Osteoblast (primary cell): ENCODE measurements at regions not wholly inside any gene's neighbourhood (a gene's known extent, or its start where the extent isn't known, plus 50 kb on each side); places are given as distances from the start of the nearest gene placed in this dataset.

ENCODE experiments used
- DNase-seq: peaks from one replicate; pipeline ENCODE4 v3.0.0; 2011; ENCODE audit warnings: low spot score, mixed read lengths; ENCODE audit not compliant: insufficient read length; ENCODE audit errors: missing footprints
- H2AFZ ChIP-seq: 2 replicates; pipeline ENCODE4 v1.6.0; 2011; ENCODE audit warnings: mild to moderate bottlenecking, low read length
- H3K27ac ChIP-seq: 2 replicates; pipeline ENCODE4 v1.5.1; 2011; ENCODE audit warnings: mild to moderate bottlenecking, low read depth, low read length, moderate library complexity
- H3K27me3 ChIP-seq: 2 replicates; pipeline ENCODE4 v1.6.0; 2012; ENCODE audit warnings: mild to moderate bottlenecking, control low read depth, inconsistent platforms, low read length, moderate library complexity; ENCODE audit not compliant: insufficient read depth
- H3K36me3 ChIP-seq: 2 replicates; pipeline ENCODE4 v1.5.1; 2011; ENCODE audit warnings: mild to moderate bottlenecking, low read length, control low read depth, moderate library complexity; ENCODE audit not compliant: insufficient read depth
- H3K4me1 ChIP-seq: 2 replicates; pipeline ENCODE4 v1.5.1; 2011; ENCODE audit warnings: mild to moderate bottlenecking, low read length, control low read depth, moderate library complexity; ENCODE audit not compliant: insufficient read depth
- H3K4me2 ChIP-seq: 2 replicates; pipeline ENCODE4 v1.6.0; 2011; ENCODE audit warnings: mild to moderate bottlenecking, low read length; ENCODE audit not compliant: insufficient read depth
- H3K4me3 ChIP-seq: fragments of 200-600 bp; sonication (generic); 3 replicates; pipeline ENCODE4 v1.5.1; 2012; ENCODE audit warnings: mild to moderate bottlenecking, low read length, inconsistent platforms; ENCODE audit not compliant: insufficient read depth
- H3K79me2 ChIP-seq: 2 replicates; pipeline ENCODE4 v1.6.0; 2012; ENCODE audit warnings: mild to moderate bottlenecking, low read length, control low read depth, inconsistent platforms; ENCODE audit not compliant: insufficient read depth
- H3K9me3 ChIP-seq: 2 replicates; pipeline ENCODE4 v1.5.1; 2011; ENCODE audit warnings: low read depth, low read length, control low read depth
- H4K20me1 ChIP-seq: 2 replicates; pipeline ENCODE4 v1.6.0; 2012; ENCODE audit warnings: mild to moderate bottlenecking, low read length, control low read depth; ENCODE audit not compliant: insufficient read depth
- TF ChIP-seq, protein P1 (sequence below): IDR thresholded peaks from 2 replicates; pipeline ENCODE4 v1.5.1; 2011; ENCODE audit warnings: mild to moderate bottlenecking, low read depth, low read length, moderate library complexity; ENCODE audit errors: extremely low read depth

DNA sequence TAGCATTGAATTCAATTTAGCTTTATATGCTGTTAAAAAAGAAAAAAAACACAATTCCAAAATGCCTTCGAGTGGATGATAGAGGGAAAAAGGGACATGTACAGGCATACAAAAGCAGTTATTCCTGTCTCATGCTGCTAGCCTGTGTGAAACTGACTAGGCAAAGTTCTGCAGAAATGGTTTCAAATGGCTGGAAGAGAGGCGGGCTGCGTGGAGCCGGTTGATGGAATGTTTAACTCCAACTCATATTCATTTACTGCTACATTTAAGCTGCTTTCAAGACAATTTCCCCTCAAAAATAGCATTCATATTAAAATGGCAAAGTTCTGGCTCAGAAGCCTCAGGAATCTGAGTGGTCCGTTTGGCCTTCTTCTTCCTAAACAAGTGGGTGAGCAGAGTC lies 143.8 kb upstream of the PPARGC1A start:
- H3K4me2 ChIP-seq: no peak overlapping the region
- H4K20me1 ChIP-seq: no peaks in the 10 kb centered on the region
- TF ChIP-seq, protein P1, sequence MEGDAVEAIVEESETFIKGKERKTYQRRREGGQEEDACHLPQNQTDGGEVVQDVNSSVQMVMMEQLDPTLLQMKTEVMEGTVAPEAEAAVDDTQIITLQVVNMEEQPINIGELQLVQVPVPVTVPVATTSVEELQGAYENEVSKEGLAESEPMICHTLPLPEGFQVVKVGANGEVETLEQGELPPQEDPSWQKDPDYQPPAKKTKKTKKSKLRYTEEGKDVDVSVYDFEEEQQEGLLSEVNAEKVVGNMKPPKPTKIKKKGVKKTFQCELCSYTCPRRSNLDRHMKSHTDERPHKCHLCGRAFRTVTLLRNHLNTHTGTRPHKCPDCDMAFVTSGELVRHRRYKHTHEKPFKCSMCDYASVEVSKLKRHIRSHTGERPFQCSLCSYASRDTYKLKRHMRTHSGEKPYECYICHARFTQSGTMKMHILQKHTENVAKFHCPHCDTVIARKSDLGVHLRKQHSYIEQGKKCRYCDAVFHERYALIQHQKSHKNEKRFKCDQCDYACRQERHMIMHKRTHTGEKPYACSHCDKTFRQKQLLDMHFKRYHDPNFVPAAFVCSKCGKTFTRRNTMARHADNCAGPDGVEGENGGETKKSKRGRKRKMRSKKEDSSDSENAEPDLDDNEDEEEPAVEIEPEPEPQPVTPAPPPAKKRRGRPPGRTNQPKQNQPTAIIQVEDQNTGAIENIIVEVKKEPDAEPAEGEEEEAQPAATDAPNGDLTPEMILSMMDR: no peak
- no peaks in the 10 kb centered on the region for H3K79me2 ChIP-seq
- H3K27ac ChIP-seq: no peak overlapping the region
- no peak overlapping the region for H3K4me3 ChIP-seq
- H3K4me1 ChIP-seq: no peaks in the 10 kb centered on the region
- no peak overlapping the region for H2AFZ ChIP-seq
- DNase-seq: no peak
- no peaks in the 10 kb centered on the region for H3K36me3 ChIP-seq
- H3K9me3 ChIP-seq: no peaks in the 10 kb centered on the region
- peaks cover 3% of the 10 kb centered on the region for H3K27me3 ChIP-seq

DNA sequence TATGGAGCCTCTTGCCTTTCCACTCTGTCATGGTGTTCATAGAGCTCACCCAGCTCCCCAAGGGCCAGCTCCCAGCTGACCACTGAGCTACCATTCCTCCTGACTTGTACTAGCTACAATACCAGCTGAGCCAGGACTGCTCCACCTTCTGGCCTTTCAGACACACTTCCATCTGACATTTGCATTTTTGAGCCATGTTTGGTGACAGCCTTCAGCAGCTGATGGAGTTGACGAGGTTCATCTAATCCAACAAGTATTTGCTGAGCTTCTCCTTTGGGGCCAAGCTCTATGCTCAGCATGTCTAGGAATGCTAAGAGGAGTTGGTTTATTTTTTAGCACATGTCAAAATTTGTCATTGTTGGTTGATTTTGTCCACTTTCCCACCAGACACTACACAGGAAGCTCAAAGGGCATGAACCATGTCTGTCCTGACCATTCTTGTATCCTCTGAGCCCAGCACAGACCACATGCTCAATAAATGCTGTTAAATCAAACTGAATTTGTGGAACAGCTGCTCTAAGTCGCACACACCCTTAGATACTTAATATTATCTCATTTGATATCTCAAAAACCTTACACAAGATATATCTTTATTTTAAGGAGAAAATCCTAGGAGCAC lies 142.6 kb upstream of the PPARGC1A start:
- Histone ChIP-seq H3K9me3 (no peaks in the 10 kb centered on the region), H3K27ac (no peak overlapping the region), H2AFZ (no peak overlapping the region), H3K36me3 (no peaks in the 10 kb centered on the region), H3K27me3 (peaks cover 3% of the 10 kb centered on the region), H4K20me1 (no peaks in the 10 kb centered on the region), H3K79me2 (no peaks in the 10 kb centered on the region), H3K4me1 (no peaks in the 10 kb centered on the region), H3K4me3 (no peak overlapping the region), H3K4me2 (no peak overlapping the region)
- no peak for DNase-seq
- TF ChIP-seq, protein P1: peak; percentile 31

DNA sequence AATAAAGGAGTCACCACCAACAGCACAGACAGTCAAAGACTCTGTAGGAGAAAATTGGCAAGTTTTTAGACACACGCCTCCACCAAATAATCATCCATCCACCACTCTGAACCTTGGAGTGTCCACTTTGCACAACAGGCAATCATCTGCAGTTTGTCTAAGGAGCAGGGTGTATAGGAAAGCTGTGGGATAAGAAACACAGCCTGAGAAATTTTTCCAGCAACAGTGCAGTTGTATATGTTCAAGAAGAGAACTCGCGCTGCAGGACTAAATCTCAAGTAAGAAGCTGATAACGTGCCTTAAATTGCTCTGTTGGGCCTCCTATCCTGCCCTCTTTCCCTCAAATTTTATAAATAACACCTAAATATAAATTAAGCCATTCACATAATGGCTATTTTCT lies 136.7 kb upstream of the PPARGC1A start:
- H3K27me3 ChIP-seq: peaks cover 3% of the 10 kb centered on the region
- no peak overlapping the region for H2AFZ ChIP-seq
- TF ChIP-seq, protein P1: no peak

GRCh38 chr4:24024605-24025004 lies 134.8 kb upstream of the PPARGC1A start:
- no peak for DNase-seq
- TF ChIP-seq, protein P1: no peak
- no peaks in the 10 kb centered on the region for H4K20me1 ChIP-seq
- H3K9me3 ChIP-seq: no peaks in the 10 kb centered on the region
- no peaks in the 10 kb centered on the region for H3K79me2 ChIP-seq
- no peaks in the 10 kb centered on the region for H3K36me3 ChIP-seq
- H3K27me3 ChIP-seq: peaks cover under 1% of the 10 kb centered on the region
- no peak overlapping the region for H3K4me2 ChIP-seq
- no peak overlapping the region for H3K27ac ChIP-seq
- no peak overlapping the region for H2AFZ ChIP-seq
- no peaks in the 10 kb centered on the region for H3K4me1 ChIP-seq
- H3K4me3 ChIP-seq: no peak overlapping the region

More for the DNA sequence above, 136.7 kb upstream of the PPARGC1A start:
- no peak overlapping the region for H3K4me3 ChIP-seq
- H4K20me1 ChIP-seq: no peaks in the 10 kb centered on the region
- no peak overlapping the region for H3K27ac ChIP-seq
- H3K79me2 ChIP-seq: no peaks in the 10 kb centered on the region
- no peaks in the 10 kb centered on the region for H3K36me3 ChIP-seq
- DNase-seq: no peak
- no peaks in the 10 kb centered on the region for H3K4me1 ChIP-seq
- H3K9me3 ChIP-seq: no peaks in the 10 kb centered on the region
- no peak overlapping the region for H3K4me2 ChIP-seq
